Fibroblast of lung (primary cell): ENCODE measurements at regions not wholly inside any gene's neighbourhood (a gene's known extent, or its start where the extent isn't known, plus 50 kb on each side); places are given as distances from the start of the nearest gene placed in this dataset.

Experiments
- DNase-seq, 2 donors: peaks; one replicate each; pipeline versions ENCODE4 v3.0.0 to v3.0.0-alpha.2; 2010; ENCODE audit warnings: low read depth in 2 of 2
- H2AFZ ChIP-seq: 2 replicates; pipeline ENCODE4 v1.5.1; 2012; ENCODE audit warnings: low read length, control low read depth, inconsistent platforms
- H3K27ac ChIP-seq: 2 replicates; pipeline ENCODE4 v1.5.1; 2011; ENCODE audit warnings: low read length, control low read depth; ENCODE audit not compliant: insufficient read depth
- H3K27me3 ChIP-seq: 2 replicates; pipeline ENCODE4 v1.5.1; 2011; ENCODE audit warnings: mild to moderate bottlenecking, low read length; ENCODE audit not compliant: control insufficient read depth, insufficient read depth
- H3K36me3 ChIP-seq: 2 replicates; pipeline ENCODE4 v1.5.1; 2011; ENCODE audit warnings: low read length; ENCODE audit not compliant: control insufficient read depth, insufficient read depth
- H3K4me1 ChIP-seq: 2 replicates; pipeline ENCODE4 v1.5.1; 2011; ENCODE audit warnings: low read length; ENCODE audit not compliant: control insufficient read depth, insufficient read depth; ENCODE audit errors: extremely low read depth
- H3K4me2 ChIP-seq: 2 replicates; pipeline ENCODE4 v1.5.1; 2011; ENCODE audit warnings: low read length, control low read depth; ENCODE audit not compliant: insufficient read depth; ENCODE audit errors: extremely low read depth
- H3K4me3 ChIP-seq, 4 experiments: fragments of 200-600 bp in 1 of 4; sonication (generic) in 1 of 4; replicated peaks in 1 of 4; 2 replicates each; pipeline ENCODE4 v1.5.1; 2011 to 2016; ENCODE audit warnings: low read length in 4 of 4, low read depth in 3 of 4, mild to moderate bottlenecking in 3 of 4, control low read depth in 2 of 4, inconsistent platforms in 1 of 4, mixed read lengths in 1 of 4; ENCODE audit not compliant: insufficient read depth in 1 of 4; ENCODE audit errors: control extremely low read depth in 1 of 4
- H3K79me2 ChIP-seq: 2 replicates; pipeline ENCODE4 v1.5.1; 2012; ENCODE audit warnings: mild to moderate bottlenecking, low read length, inconsistent platforms; ENCODE audit not compliant: control insufficient read depth, insufficient read depth
- H3K9ac ChIP-seq: 2 replicates; pipeline ENCODE4 v1.5.1; 2011; ENCODE audit warnings: mild to moderate bottlenecking, low read length, control low read depth; ENCODE audit not compliant: insufficient read depth
- H3K9me3 ChIP-seq: 2 replicates; pipeline ENCODE4 v1.5.1; 2012; ENCODE audit warnings: low read depth, low read length; ENCODE audit not compliant: control insufficient read depth, insufficient read depth
- H4K20me1 ChIP-seq: 2 replicates; pipeline ENCODE4 v1.5.1; 2011; ENCODE audit warnings: low read length; ENCODE audit not compliant: control insufficient read depth, insufficient read depth; ENCODE audit errors: extremely low read depth
- CTCF ChIP-seq, 2 donors: IDR thresholded peaks in 1 of 2; conservative IDR thresholded peaks in 1 of 2; 1 replicate in 1 of 2; 2 replicates in 1 of 2; pipeline ENCODE4 v1.5.1; 2011 to 2012; ENCODE audit warnings: low read length in 2 of 2, control low read depth in 1 of 2, inconsistent platforms in 1 of 2, low read depth in 1 of 2, mild to moderate bottlenecking in 1 of 2
- EZH2 ChIP-seq: IDR thresholded peaks from 2 replicates; pipeline ENCODE4 v1.5.1; 2012; ENCODE audit warnings: low read length, control low read depth, mild to moderate bottlenecking; ENCODE audit errors: missing control alignments

GRCh38 chr7:10727636-10728035, 246.0 kb upstream of the PHF14 start:
- DNase-seq = no peak
- H3K9me3 ChIP-seq = no peaks in the 10 kb centered on the region
- H3K79me2 ChIP-seq = no peaks in the 10 kb centered on the region
- H4K20me1 ChIP-seq = no peaks in the 10 kb centered on the region
- no peak overlapping the region for H3K4me3 ChIP-seq
- H3K27ac ChIP-seq = no peak overlapping the region
- no peak overlapping the region for H2AFZ ChIP-seq
- no peak overlapping the region for H3K4me2 ChIP-seq
- no peaks in the 10 kb centered on the region for H3K4me1 ChIP-seq
- no peak overlapping the region for H3K9ac ChIP-seq
- no peaks in the 10 kb centered on the region for H3K36me3 ChIP-seq
- TF ChIP-seq EZH2 = no peak
- no peak for TF ChIP-seq CTCF (conservative IDR thresholded peaks at IDR 0.05 in 1 of 2, IDR thresholded peaks at IDR 0.05 in 1 of 2; ENCODE audit: low read depth in 1 of 2, low read length in 2 of 2)
- no peaks in the 10 kb centered on the region for H3K27me3 ChIP-seq

- Histone ChIP-seq H3K79me2 (no peaks in the 10 kb centered on the region), H3K36me3 (no peaks in the 10 kb centered on the region), H3K9me3 (no peaks in the 10 kb centered on the region), H4K20me1 (no peaks in the 10 kb centered on the region), H2AFZ (no peak overlapping the region), H3K9ac (no peak overlapping the region), H3K27me3 (no peaks in the 10 kb centered on the region), H3K4me3 (no peak overlapping the region), H3K4me2 (no peak overlapping the region), H3K27ac (no peak overlapping the region), H3K4me1 (no peaks in the 10 kb centered on the region)
- no peak for DNase-seq
- TF ChIP-seq CTCF (conservative IDR thresholded peaks at IDR 0.05 in 1 of 2, IDR thresholded peaks at IDR 0.05 in 1 of 2; ENCODE audit: low read depth in 1 of 2, low read length in 2 of 2) (no peak), EZH2 (no peak)
These were observed 242.4 kb upstream of the PHF14 start for GRCh38 chr7:10731253-10731773.

GRCh38 chr7:10733747-10734146, 239.9 kb upstream of the PHF14 start:
- no peak overlapping the region for H3K9ac ChIP-seq
- no peak overlapping the region for H3K4me2 ChIP-seq
- H3K27me3 ChIP-seq = no peaks in the 10 kb centered on the region
- no peak overlapping the region for H3K4me3 ChIP-seq
- H3K9me3 ChIP-seq = no peaks in the 10 kb centered on the region
- DNase-seq = no peak
- no peaks in the 10 kb centered on the region for H3K36me3 ChIP-seq
- no peaks in the 10 kb centered on the region for H4K20me1 ChIP-seq
- H3K4me1 ChIP-seq = no peaks in the 10 kb centered on the region
- H3K79me2 ChIP-seq = no peaks in the 10 kb centered on the region
- H3K27ac ChIP-seq = no peak overlapping the region
- TF ChIP-seq CTCF (conservative IDR thresholded peaks at IDR 0.05 in 1 of 2, IDR thresholded peaks at IDR 0.05 in 1 of 2; ENCODE audit: low read depth in 1 of 2, low read length in 2 of 2) = no peak
- TF ChIP-seq EZH2 = no peak
- H2AFZ ChIP-seq = no peak overlapping the region
